Osteoblast (primary cell): ENCODE measurements at regions not wholly inside any gene's neighbourhood (a gene's known extent, or its start where the extent isn't known, plus 50 kb on each side); places are given as distances from the start of the nearest gene placed in this dataset.

ENCODE experiments used
- DNase-seq: peaks from one replicate; pipeline ENCODE4 v3.0.0; 2011; ENCODE audit warnings: low spot score, mixed read lengths; ENCODE audit not compliant: insufficient read length; ENCODE audit errors: missing footprints
- H2AFZ ChIP-seq: 2 replicates; pipeline ENCODE4 v1.6.0; 2011; ENCODE audit warnings: mild to moderate bottlenecking, low read length
- H3K27ac ChIP-seq: 2 replicates; pipeline ENCODE4 v1.5.1; 2011; ENCODE audit warnings: mild to moderate bottlenecking, low read depth, low read length, moderate library complexity
- H3K27me3 ChIP-seq: 2 replicates; pipeline ENCODE4 v1.6.0; 2012; ENCODE audit warnings: mild to moderate bottlenecking, control low read depth, inconsistent platforms, low read length, moderate library complexity; ENCODE audit not compliant: insufficient read depth
- H3K36me3 ChIP-seq: 2 replicates; pipeline ENCODE4 v1.5.1; 2011; ENCODE audit warnings: mild to moderate bottlenecking, low read length, control low read depth, moderate library complexity; ENCODE audit not compliant: insufficient read depth
- H3K4me1 ChIP-seq: 2 replicates; pipeline ENCODE4 v1.5.1; 2011; ENCODE audit warnings: mild to moderate bottlenecking, low read length, control low read depth, moderate library complexity; ENCODE audit not compliant: insufficient read depth
- H3K4me2 ChIP-seq: 2 replicates; pipeline ENCODE4 v1.6.0; 2011; ENCODE audit warnings: mild to moderate bottlenecking, low read length; ENCODE audit not compliant: insufficient read depth
- H3K4me3 ChIP-seq: fragments of 200-600 bp; sonication (generic); 3 replicates; pipeline ENCODE4 v1.5.1; 2012; ENCODE audit warnings: mild to moderate bottlenecking, low read length, inconsistent platforms; ENCODE audit not compliant: insufficient read depth
- H3K79me2 ChIP-seq: 2 replicates; pipeline ENCODE4 v1.6.0; 2012; ENCODE audit warnings: mild to moderate bottlenecking, low read length, control low read depth, inconsistent platforms; ENCODE audit not compliant: insufficient read depth
- H3K9me3 ChIP-seq: 2 replicates; pipeline ENCODE4 v1.5.1; 2011; ENCODE audit warnings: low read depth, low read length, control low read depth
- H4K20me1 ChIP-seq: 2 replicates; pipeline ENCODE4 v1.6.0; 2012; ENCODE audit warnings: mild to moderate bottlenecking, low read length, control low read depth; ENCODE audit not compliant: insufficient read depth
- CTCF ChIP-seq: IDR thresholded peaks from 2 replicates; pipeline ENCODE4 v1.5.1; 2011; ENCODE audit warnings: mild to moderate bottlenecking, low read depth, low read length, moderate library complexity; ENCODE audit errors: extremely low read depth

- no peaks in the 10 kb centered on the region for H3K79me2 ChIP-seq
- TF ChIP-seq CTCF: no peak
- H3K4me2 ChIP-seq: no peak overlapping the region
- H3K27me3 ChIP-seq: no peaks in the 10 kb centered on the region
- no peaks in the 10 kb centered on the region for H3K36me3 ChIP-seq
- H4K20me1 ChIP-seq: no peaks in the 10 kb centered on the region
- no peak overlapping the region for H3K4me3 ChIP-seq
- DNase-seq: no peak
- no peaks in the 10 kb centered on the region for H3K4me1 ChIP-seq
- no peaks in the 10 kb centered on the region for H3K9me3 ChIP-seq
- H3K27ac ChIP-seq: no peak overlapping the region
- H2AFZ ChIP-seq: no peak overlapping the region
Measured at GRCh38 chr11:109978895-109979294, 114.3 kb upstream of the ZC3H12C start.

GRCh38 chr11:109981031-109981636 lies 112.1 kb upstream of the ZC3H12C start:
- H3K79me2 ChIP-seq: no peaks in the 10 kb centered on the region
- H3K9me3 ChIP-seq: no peaks in the 10 kb centered on the region
- DNase-seq: no peak
- H2AFZ ChIP-seq: no peak overlapping the region
- no peak overlapping the region for H3K4me2 ChIP-seq
- TF ChIP-seq CTCF: no peak
- no peaks in the 10 kb centered on the region for H3K36me3 ChIP-seq
- H3K27me3 ChIP-seq: no peaks in the 10 kb centered on the region
- H3K27ac ChIP-seq: no peak overlapping the region
- no peak overlapping the region for H3K4me3 ChIP-seq
- no peaks in the 10 kb centered on the region for H4K20me1 ChIP-seq
- no peaks in the 10 kb centered on the region for H3K4me1 ChIP-seq

- Histone ChIP-seq H3K27me3 (no peaks in the 10 kb centered on the region), H3K4me3 (no peak overlapping the region), H3K9me3 (no peaks in the 10 kb centered on the region), H3K4me2 (no peak overlapping the region), H3K36me3 (no peaks in the 10 kb centered on the region), H2AFZ (no peak overlapping the region), H3K27ac (no peak overlapping the region), H3K4me1 (no peaks in the 10 kb centered on the region), H3K79me2 (no peaks in the 10 kb centered on the region), H4K20me1 (no peaks in the 10 kb centered on the region)
- DNase-seq: no peak
- no peak for TF ChIP-seq CTCF
Measured at GRCh38 chr11:109983358-109983757, 109.8 kb upstream of the ZC3H12C start.

GRCh38 chr11:109984634-109985289 lies 108.4 kb upstream of the ZC3H12C start:
- peak overlapping the region; percentile 6 for H3K4me2 ChIP-seq
- H3K9me3 ChIP-seq: no peaks in the 10 kb centered on the region
- no peaks in the 10 kb centered on the region for H4K20me1 ChIP-seq
- DNase-seq: no peak
- no peak for TF ChIP-seq CTCF
- H3K36me3 ChIP-seq: no peaks in the 10 kb centered on the region
- H2AFZ ChIP-seq: peak overlapping the region; percentile 39
- H3K4me3 ChIP-seq: no peak overlapping the region
- H3K27me3 ChIP-seq: no peaks in the 10 kb centered on the region
- H3K4me1 ChIP-seq: no peaks in the 10 kb centered on the region
- no peaks in the 10 kb centered on the region for H3K79me2 ChIP-seq
- H3K27ac ChIP-seq: no peak overlapping the region
